Stimulated activated CD4-positive, alpha-beta T cell treated with anti-CD3 and anti-CD28 coated beads, Interleukin-15, amount 100 ng/mL, for 24 hours (primary cell): ENCODE measurements at regions not wholly inside any gene's neighbourhood (a gene's known extent, or its start where the extent isn't known, plus 50 kb on each side); places are given as distances from the start of the nearest gene placed in this dataset.
A peak's percentile ranks its signal among the peaks of the same experiment; 100 is the strongest.

ENCODE experiments used
- DNase-seq: peaks from one replicate; pipeline ENCODE4 v3.0.0-alpha.2; 2020

- DNase-seq = no peak
These were observed 180.1 kb upstream of the OSR1 start for GRCh38 chr2:19538411-19538963.

- no peak for DNase-seq
These were observed 177.7 kb upstream of the OSR1 start for GRCh38 chr2:19536136-19536535.

GRCh38 chr2:19532547-19533196 is 174.2 kb upstream of the OSR1 start:
- DNase-seq = no peak

GRCh38 chr2:19529677-19530076 is 171.3 kb upstream of the OSR1 start:
- no peak for DNase-seq

- no peak for DNase-seq
These were observed 169.3 kb upstream of the OSR1 start for GRCh38 chr2:19527771-19528170.

GRCh38 chr2:19525313-19525712 is 166.9 kb upstream of the OSR1 start:
- DNase-seq = no peak

GRCh38 chr2:19519045-19519444 is 160.6 kb upstream of the OSR1 start:
- no peak for DNase-seq

GRCh38 chr2:19507137-19507536 is 148.7 kb upstream of the OSR1 start:
- no peak for DNase-seq

GRCh38 chr2:19505199-19506136 is 147.0 kb upstream of the OSR1 start:
- DNase-seq = no peak

- DNase-seq = no peak
These were observed 146.2 kb upstream of the OSR1 start for GRCh38 chr2:19504400-19505198.

- no peak for DNase-seq
These were observed 145.5 kb upstream of the OSR1 start for GRCh38 chr2:19503915-19504314.

GRCh38 chr2:19503406-19503805 is 145.0 kb upstream of the OSR1 start:
- no peak for DNase-seq

GRCh38 chr2:19500126-19500525 is 141.7 kb upstream of the OSR1 start:
- DNase-seq = no peak

- DNase-seq = no peak
These were observed 138.2 kb upstream of the OSR1 start for GRCh38 chr2:19496646-19497045.

GRCh38 chr2:19494241-19494640 is 135.8 kb upstream of the OSR1 start:
- no peak for DNase-seq

- DNase-seq = no peak
These were observed 133.4 kb upstream of the OSR1 start for GRCh38 chr2:19491796-19492195.

GRCh38 chr2:19490846-19491435 is 132.5 kb upstream of the OSR1 start:
- no peak for DNase-seq

- DNase-seq = peak; percentile 12
These were observed 129.7 kb upstream of the OSR1 start for GRCh38 chr2:19488009-19488691.

- DNase-seq = no peak
These were observed 126.3 kb upstream of the OSR1 start for GRCh38 chr2:19484736-19485135.

GRCh38 chr2:19480673-19481072 is 122.2 kb upstream of the OSR1 start:
- DNase-seq = no peak

GRCh38 chr2:19479666-19480065 is 121.2 kb upstream of the OSR1 start:
- DNase-seq = no peak

GRCh38 chr2:19478409-19478808 is 120.0 kb upstream of the OSR1 start:
- no peak for DNase-seq
